ENCODE measurements at regions not wholly inside any gene's neighbourhood (a gene's known extent, or its start where the extent isn't known, plus 50 kb on each side); places are given as distances from the start of the nearest gene placed in this dataset.

GRCh38 chr4:12961713-12962112 is 522.4 kb downstream of the RAB28 start:
- Mint-ChIP-seq H3K9me3 (ENCODE audit: low read depth) (no peaks in the 10 kb centered on the region), H3K36me3 (no peaks in the 10 kb centered on the region), H3K27ac (no peak overlapping the region), H3K27me3 (no peaks in the 10 kb centered on the region), H3K4me3 (no peak overlapping the region), H3K4me1 (ENCODE audit: low read depth) (no peaks in the 10 kb centered on the region)

GRCh38 chr4:12958436-12958835 is 525.7 kb downstream of the RAB28 start:
- no peak overlapping the region for H3K4me3 Mint-ChIP-seq
- H3K36me3 Mint-ChIP-seq: no peaks in the 10 kb centered on the region
- H3K9me3 Mint-ChIP-seq (ENCODE audit: low read depth): no peaks in the 10 kb centered on the region
- no peaks in the 10 kb centered on the region for H3K27me3 Mint-ChIP-seq
- no peaks in the 10 kb centered on the region for H3K4me1 Mint-ChIP-seq (ENCODE audit: low read depth)
- H3K27ac Mint-ChIP-seq: no peak overlapping the region

- H3K4me3 Mint-ChIP-seq: no peak overlapping the region
Observed at GRCh38 chr4:12957108-12957507, 527.0 kb downstream of the RAB28 start.

GRCh38 chr4:12956026-12956425 is 528.1 kb downstream of the RAB28 start:
- Mint-ChIP-seq H3K4me3 (no peak overlapping the region), H3K36me3 (no peaks in the 10 kb centered on the region), H3K9me3 (ENCODE audit: low read depth) (no peaks in the 10 kb centered on the region), H3K27ac (no peak overlapping the region), H3K4me1 (ENCODE audit: low read depth) (no peaks in the 10 kb centered on the region), H3K27me3 (no peaks in the 10 kb centered on the region)

More at GRCh38 chr4:12957108-12957507, 527.0 kb downstream of the RAB28 start:
- Mint-ChIP-seq H3K27me3 (no peaks in the 10 kb centered on the region), H3K27ac (no peak overlapping the region), H3K9me3 (ENCODE audit: low read depth) (no peaks in the 10 kb centered on the region), H3K36me3 (no peaks in the 10 kb centered on the region), H3K4me1 (ENCODE audit: low read depth) (no peaks in the 10 kb centered on the region)

GRCh38 chr4:12949719-12950490 is 534.2 kb downstream of the RAB28 start:
- Mint-ChIP-seq H3K9me3 (ENCODE audit: low read depth) (no peaks in the 10 kb centered on the region), H3K27ac (no peak overlapping the region)

GRCh38 chr4:12943069-12943468 is 541.1 kb downstream of the RAB28 start:
- Mint-ChIP-seq H3K27ac (no peak overlapping the region), H3K27me3 (no peaks in the 10 kb centered on the region)

More at GRCh38 chr4:12949719-12950490, 534.2 kb downstream of the RAB28 start:
- no peaks in the 10 kb centered on the region for H3K27me3 Mint-ChIP-seq
- H3K4me3 Mint-ChIP-seq: no peak overlapping the region
- no peaks in the 10 kb centered on the region for H3K4me1 Mint-ChIP-seq (ENCODE audit: low read depth)
- no peaks in the 10 kb centered on the region for H3K36me3 Mint-ChIP-seq

GRCh38 chr4:12933760-12934221 is 550.3 kb downstream of the RAB28 start:
- no peaks in the 10 kb centered on the region for H3K27me3 Mint-ChIP-seq

More at GRCh38 chr4:12943069-12943468, 541.1 kb downstream of the RAB28 start:
- Mint-ChIP-seq H3K9me3 (ENCODE audit: low read depth) (peaks cover 3% of the 10 kb centered on the region), H3K36me3 (peaks cover 2% of the 10 kb centered on the region), H3K4me3 (no peak overlapping the region), H3K4me1 (ENCODE audit: low read depth) (no peaks in the 10 kb centered on the region)

GRCh38 chr4:12932203-12932788 is 551.8 kb downstream of the RAB28 start:
- Mint-ChIP-seq H3K4me1 (ENCODE audit: low read depth) (no peaks in the 10 kb centered on the region), H3K36me3 (no peaks in the 10 kb centered on the region), H3K4me3 (no peak overlapping the region), H3K27ac (no peak overlapping the region), H3K9me3 (ENCODE audit: low read depth) (peaks cover under 1% of the 10 kb centered on the region), H3K27me3 (no peaks in the 10 kb centered on the region)

More at GRCh38 chr4:12933760-12934221, 550.3 kb downstream of the RAB28 start:
- Mint-ChIP-seq H3K9me3 (ENCODE audit: low read depth) (peaks cover 5% of the 10 kb centered on the region), H3K27ac (no peak overlapping the region), H3K4me1 (ENCODE audit: low read depth) (no peaks in the 10 kb centered on the region), H3K4me3 (no peak overlapping the region), H3K36me3 (no peaks in the 10 kb centered on the region)

GRCh38 chr4:12929784-12930183 is 554.4 kb downstream of the RAB28 start:
- Mint-ChIP-seq H3K27ac (no peak overlapping the region), H3K36me3 (no peaks in the 10 kb centered on the region), H3K4me3 (no peak overlapping the region), H3K9me3 (ENCODE audit: low read depth) (no peaks in the 10 kb centered on the region), H3K27me3 (no peaks in the 10 kb centered on the region), H3K4me1 (ENCODE audit: low read depth) (no peaks in the 10 kb centered on the region)

- H3K9me3 Mint-ChIP-seq (ENCODE audit: low read depth): no peaks in the 10 kb centered on the region
- H3K4me1 Mint-ChIP-seq (ENCODE audit: low read depth): no peaks in the 10 kb centered on the region
- H3K27ac Mint-ChIP-seq: no peak overlapping the region
- no peaks in the 10 kb centered on the region for H3K27me3 Mint-ChIP-seq
- H3K4me3 Mint-ChIP-seq: no peak overlapping the region
- no peaks in the 10 kb centered on the region for H3K36me3 Mint-ChIP-seq
Observed at GRCh38 chr4:12928751-12929150, 555.4 kb downstream of the RAB28 start.

- H3K4me1 Mint-ChIP-seq (ENCODE audit: low read depth): no peaks in the 10 kb centered on the region
- H3K9me3 Mint-ChIP-seq (ENCODE audit: low read depth): no peaks in the 10 kb centered on the region
- no peak overlapping the region for H3K27ac Mint-ChIP-seq
- H3K36me3 Mint-ChIP-seq: no peaks in the 10 kb centered on the region
- H3K27me3 Mint-ChIP-seq: no peaks in the 10 kb centered on the region
- no peak overlapping the region for H3K4me3 Mint-ChIP-seq
Observed at GRCh38 chr4:12926189-12927066, 557.7 kb downstream of the RAB28 start.

GRCh38 chr4:12924728-12925320 is 559.3 kb downstream of the RAB28 start:
- Mint-ChIP-seq H3K27ac (no peak overlapping the region), H3K4me3 (no peak overlapping the region), H3K4me1 (ENCODE audit: low read depth) (no peaks in the 10 kb centered on the region)

GRCh38 chr4:12924253-12924652 is 559.9 kb downstream of the RAB28 start:
- Mint-ChIP-seq H3K27ac (no peak overlapping the region), H3K4me1 (ENCODE audit: low read depth) (no peaks in the 10 kb centered on the region), H3K4me3 (no peak overlapping the region), H3K36me3 (no peaks in the 10 kb centered on the region), H3K9me3 (ENCODE audit: low read depth) (no peaks in the 10 kb centered on the region), H3K27me3 (no peaks in the 10 kb centered on the region)

More at GRCh38 chr4:12924728-12925320, 559.3 kb downstream of the RAB28 start:
- H3K36me3 Mint-ChIP-seq: no peaks in the 10 kb centered on the region
- no peaks in the 10 kb centered on the region for H3K9me3 Mint-ChIP-seq (ENCODE audit: low read depth)
- H3K27me3 Mint-ChIP-seq: no peaks in the 10 kb centered on the region

- Mint-ChIP-seq H3K4me1 (ENCODE audit: low read depth) (no peaks in the 10 kb centered on the region), H3K9me3 (ENCODE audit: low read depth) (peaks cover 11% of the 10 kb centered on the region), H3K36me3 (no peaks in the 10 kb centered on the region), H3K4me3 (no peak overlapping the region), H3K27ac (no peak overlapping the region), H3K27me3 (no peaks in the 10 kb centered on the region)
Observed at GRCh38 chr4:12912896-12913418, 571.2 kb downstream of the RAB28 start.

Measured in activated naive CD8-positive, alpha-beta T cell (primary cell).